Stimulated activated CD8-positive, alpha-beta memory T cell treated with anti-CD3 and anti-CD28 coated beads, Interleukin-12 subunit alpha, Interleukin-12 subunit beta, amount 100 ng/mL, for 4 hours (primary cell): ENCODE measurements at regions not wholly inside any gene's neighbourhood (a gene's known extent, or its start where the extent isn't known, plus 50 kb on each side); places are given as distances from the start of the nearest gene placed in this dataset.
"Not testable (repeated sequence)": the region's sequence is repeated elsewhere in the genome, so short reads cannot be mapped to it uniquely, and the experiment has no call there.

Source experiments
- DNase-seq: peaks from one replicate; pipeline ENCODE4 v3.0.0-alpha.2; 2020; ENCODE audit warnings: low read depth

DNA sequence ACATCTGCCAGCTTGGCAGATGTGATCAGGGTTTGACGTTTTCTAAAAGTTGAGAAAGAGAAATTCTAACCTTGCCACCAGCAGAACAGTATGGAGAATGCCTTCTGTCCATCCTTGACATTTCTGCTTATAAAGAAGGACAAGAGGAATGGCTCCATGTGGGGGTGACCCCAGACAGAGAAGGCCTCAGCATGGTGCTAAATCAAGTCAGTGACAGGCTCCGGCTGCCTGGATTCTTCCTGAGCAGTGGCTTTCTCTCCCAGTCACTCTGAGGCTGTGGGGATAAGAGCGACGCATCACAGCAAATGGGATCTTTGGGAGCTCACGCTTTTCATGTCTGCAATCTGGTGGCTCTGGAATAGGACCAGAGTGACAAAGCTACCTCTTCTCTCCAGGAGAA, 640.2 kb upstream of the CAMK1G start:
- DNase-seq: no peak

DNA sequence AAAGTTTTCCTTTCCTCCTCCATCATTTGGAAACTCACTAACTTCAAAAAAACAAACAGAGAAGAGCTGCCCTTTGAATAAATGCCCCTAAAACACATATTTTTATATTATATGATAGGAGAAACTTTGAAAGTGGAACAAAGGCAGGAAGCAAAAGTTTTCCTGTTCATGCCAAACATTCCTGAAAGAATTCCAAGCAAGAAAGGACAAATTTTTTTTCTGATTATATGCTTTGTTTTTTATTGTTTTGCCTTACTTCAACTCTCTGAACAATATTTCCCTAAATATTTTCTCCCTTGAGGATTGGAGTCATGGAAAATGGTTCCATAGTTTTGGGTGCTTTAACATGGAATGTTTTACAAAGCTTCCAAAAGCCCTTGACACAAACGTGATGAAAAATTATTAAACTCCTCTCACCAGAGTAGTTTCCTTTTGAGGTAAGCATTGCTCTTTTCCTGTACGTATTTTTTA, 638.5 kb upstream of the CAMK1G start:
- DNase-seq: no peak

DNA sequence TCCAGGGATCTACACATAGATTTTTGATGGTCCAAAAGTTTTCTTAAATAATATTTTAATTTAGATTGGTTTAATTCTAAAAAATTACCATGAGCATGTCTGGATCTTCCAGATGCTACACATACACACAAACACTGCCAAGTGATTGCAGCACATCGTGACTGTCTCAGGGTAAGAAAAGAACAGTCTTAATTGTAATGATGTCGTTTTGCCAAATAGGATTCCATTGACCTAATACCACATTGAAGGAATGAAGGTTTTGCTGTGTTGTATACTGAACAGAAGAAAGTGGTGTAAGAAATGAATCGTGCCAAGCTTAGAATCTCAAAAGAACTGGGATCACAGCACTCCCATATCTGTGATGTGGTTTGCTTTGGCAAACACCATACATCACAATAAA, 633.3 kb upstream of the CAMK1G start:
- no peak for DNase-seq

DNA sequence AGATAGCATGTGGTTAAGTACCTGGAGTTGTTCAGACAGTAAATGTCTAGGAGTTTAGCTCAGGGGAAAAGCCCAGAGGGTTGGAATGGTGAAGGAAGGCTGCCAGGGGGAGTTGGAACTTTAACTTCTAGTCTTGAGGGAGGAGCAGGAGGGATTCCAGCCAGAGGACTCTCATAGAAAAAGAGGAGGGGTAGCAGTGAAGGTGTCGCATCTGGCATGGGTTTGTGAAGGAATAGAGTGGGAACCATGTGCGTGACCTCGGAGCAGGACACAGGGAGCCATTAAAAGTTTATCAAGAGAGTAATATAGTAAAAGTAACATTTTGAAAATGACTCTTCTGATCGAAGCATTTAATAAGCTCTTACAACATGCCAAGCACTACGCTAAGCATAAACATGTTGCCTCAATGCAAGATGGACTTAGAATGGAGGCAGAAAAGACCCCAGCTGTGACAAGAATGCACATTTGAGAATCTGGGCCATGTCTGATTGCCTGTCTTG, 632.4 kb upstream of the CAMK1G start:
- no peak for DNase-seq

DNA sequence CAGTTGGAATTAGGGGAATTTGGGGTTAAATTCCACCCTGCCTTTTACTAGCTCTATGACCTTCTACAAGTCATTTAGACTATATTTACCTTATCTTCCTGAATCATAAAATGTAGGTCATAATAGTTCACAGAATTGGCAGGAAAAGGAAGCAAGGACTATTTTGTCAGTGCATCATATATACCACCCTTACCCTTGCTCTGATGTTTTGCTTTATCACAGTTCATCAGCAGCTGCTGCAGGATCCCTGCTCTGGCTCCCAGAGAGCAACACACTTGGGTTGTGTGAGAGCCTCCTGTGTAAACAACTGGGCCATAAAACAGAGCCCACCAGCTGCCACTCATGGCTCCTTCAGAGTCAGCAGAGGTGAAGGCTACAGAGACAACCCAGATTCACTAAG, 631.6 kb upstream of the CAMK1G start:
- DNase-seq: no peak

DNA sequence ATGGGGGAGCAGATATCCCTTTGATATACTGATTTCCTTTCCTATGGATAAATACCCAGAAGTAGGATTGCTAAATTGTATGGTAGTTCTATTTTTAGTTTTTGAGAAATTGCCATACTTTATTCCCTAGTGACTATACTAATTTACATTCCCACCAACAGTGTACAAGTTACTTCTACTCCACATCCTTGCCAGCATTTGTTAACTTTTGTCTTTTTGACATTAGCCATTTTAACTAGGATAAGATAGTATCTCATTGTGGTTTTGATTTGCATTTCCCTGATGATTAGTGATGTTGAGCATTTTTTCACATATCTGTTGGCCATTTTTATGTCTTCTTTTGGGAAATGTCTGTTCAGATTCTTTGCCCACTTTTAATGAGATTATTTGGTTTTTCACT, 620.6 kb upstream of the CAMK1G start:
- no peak for DNase-seq

DNA sequence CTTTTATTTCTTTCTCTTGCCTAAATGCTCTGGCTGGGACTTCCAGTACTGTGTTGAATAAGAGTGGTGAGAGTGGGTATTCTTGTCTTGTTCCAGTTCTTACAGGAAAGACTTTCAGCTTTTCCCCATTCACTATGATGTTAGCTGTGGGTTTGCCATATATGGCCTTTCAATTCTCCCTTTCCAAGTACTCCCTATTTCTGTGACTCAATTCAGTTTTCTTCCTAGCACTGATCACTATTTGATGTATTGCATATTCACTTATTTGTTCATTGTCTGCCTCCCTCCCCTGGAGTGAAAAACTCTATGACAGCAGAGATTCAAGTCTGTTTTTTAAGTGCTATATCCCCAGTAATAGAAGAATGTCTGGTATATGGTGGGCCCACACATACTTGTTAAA, 618.2 kb upstream of the CAMK1G start:
- DNase-seq: no peak

DNA sequence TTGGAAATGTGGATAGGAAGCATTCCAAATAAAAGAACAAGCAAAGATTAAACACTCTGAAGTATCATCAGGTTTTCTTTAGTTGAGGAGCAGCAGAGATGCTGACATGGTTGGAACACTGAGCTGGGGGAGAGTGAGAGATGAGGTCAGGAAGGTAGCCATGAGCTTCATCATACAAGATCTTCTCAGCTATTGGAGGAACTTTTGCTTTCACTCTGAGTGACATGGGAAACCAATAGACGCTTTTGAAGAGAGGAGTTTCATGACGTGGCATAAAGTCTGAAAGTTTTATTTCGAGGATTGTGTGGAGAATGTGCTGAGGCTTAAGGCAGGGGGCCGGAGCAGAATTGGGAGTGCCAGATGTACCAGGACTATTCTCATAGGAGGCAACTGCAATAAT, 616.2 kb upstream of the CAMK1G start:
- DNase-seq: no peak

DNA sequence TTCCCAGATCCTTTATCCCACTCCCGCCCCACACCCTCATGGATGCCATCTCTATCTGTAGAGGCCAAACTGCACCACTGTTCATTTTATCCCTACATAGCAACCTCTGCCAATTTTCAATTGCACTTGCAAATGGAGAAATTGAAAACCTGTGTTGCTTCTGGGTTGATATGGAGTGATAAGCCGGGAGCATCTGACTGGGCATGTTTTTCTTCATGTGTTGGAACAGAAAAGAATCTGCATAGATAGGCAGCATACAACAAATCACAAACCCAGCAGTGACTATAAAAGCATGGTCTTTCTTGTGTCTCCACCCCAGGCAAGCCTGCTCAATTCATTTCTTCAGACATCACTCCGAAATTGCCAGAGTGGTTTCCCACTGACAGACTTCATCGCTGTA, 608.8 kb upstream of the CAMK1G start:
- DNase-seq: no peak

DNA sequence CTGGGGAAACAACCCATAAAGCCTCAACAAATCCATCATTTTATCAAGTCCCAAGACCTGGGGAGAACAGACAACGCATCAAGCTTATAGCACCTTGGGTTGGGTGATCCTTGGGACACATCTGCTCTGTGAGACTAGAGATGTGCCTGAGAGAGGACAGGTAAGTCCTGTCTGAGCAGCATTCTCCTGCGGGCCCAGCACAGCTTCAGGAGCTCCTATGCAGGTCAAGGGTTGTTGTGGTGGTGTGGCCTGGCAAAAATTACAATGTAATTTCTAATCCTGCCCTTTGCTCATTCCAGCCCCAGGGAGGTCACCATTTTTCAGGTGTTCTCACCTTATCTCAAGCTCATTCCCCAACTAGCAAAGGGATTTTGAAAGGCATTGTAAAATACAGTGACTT, 608.1 kb upstream of the CAMK1G start:
- DNase-seq: no peak

DNA sequence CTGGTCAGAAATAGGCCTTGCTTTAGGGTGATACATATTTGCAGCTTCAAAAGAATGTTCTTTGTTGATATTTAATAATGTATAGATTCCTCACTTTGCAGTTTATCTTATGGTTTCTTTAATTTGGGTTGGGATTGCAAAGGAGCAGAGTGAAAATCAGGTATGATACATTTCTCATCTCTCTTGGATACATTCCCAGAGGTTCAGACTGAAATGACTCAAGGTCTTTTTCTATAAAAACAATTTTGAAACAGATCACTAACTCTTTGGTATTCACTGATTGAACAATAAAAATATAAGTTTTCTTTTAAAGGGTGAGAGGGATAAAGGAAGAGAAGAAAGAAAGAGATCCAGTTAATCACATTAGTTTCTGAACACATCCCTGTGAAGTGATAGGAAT, 606.5 kb upstream of the CAMK1G start:
- DNase-seq: no peak

DNA sequence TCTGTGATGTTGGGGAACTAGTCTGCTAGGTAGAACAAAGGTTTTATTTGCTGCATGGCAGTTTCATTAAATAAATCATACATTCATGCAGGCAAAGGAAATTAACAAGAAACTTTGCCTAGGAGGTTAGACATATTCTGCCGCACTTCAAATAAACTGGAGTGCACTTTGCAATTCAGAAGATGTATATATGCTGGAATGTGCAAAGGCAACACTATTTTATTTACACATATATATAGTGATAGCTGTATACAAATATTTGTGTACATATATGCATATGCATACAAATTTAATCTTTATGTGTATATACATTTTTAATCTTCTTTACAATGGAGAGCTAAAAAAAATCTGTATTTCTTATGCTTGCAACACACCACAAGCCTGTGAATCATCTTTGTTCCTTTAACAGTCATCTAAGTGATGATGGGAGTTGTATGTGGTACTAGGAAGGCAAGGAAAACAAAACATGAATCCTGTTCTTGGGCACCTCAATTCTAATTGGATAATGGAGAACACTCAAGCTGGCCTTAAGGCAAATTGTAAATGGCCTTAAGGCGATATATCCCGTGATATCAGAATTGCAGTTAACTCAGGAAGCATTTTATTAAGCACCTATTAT, 605.8 kb upstream of the CAMK1G start:
- DNase-seq: no peak

DNA sequence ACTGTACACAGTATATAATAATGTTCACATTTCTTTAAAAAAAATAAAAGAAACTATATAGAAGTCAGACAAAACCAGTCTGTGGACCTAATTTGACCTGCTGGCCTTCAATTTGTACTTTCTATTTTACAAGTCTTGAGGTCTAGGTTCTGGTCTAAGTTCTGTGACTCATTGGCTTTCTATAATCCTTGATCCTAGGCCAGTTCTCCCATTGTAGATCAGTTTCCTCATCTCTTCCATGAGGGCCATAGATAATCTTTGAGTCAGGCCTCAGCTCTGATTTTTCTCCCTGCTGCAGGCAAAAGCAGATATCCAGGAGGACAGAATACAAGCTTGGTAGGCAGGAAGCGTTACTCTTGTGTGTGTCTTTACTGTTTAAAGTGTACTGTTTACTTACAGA, 603.7 kb upstream of the CAMK1G start:
- DNase-seq: no peak

DNA sequence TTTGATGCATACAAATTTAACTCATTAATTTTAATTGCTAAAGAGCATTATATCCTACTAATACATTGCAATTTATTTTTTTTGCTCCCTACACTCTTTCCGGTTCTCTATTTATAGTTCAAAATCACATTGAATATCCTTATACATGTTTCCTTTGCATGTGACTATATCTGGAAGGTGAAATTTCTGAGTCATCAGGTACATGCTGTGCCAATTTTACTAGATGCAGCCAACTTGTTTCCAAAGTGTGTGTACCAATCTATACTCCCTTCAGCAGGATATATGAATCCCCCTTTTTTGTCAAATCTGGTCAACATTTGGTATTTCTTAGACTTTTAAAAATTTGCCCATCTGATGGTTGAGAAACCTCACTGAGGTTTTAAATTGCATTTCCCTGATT, 602.9 kb upstream of the CAMK1G start:
- DNase-seq: no peak

DNA sequence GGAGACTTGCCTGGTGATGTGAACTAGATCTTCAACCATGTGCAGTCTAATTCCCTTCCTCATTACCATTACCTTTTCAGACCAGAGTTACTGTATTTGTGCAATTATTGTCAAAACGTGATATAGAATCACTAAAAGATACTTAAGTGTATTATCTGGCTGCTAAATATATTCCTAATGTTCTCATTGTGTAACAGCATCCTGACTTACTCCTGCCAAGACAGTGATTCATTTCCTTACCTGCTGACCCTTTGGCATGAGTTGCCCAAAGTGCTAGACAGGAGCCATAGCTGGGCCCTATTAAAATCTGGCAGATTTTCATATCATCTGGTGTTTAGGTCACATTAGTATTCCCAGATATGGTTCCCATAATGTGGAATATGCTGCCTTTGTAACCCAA, 598.3 kb upstream of the CAMK1G start:
- no peak for DNase-seq

DNA sequence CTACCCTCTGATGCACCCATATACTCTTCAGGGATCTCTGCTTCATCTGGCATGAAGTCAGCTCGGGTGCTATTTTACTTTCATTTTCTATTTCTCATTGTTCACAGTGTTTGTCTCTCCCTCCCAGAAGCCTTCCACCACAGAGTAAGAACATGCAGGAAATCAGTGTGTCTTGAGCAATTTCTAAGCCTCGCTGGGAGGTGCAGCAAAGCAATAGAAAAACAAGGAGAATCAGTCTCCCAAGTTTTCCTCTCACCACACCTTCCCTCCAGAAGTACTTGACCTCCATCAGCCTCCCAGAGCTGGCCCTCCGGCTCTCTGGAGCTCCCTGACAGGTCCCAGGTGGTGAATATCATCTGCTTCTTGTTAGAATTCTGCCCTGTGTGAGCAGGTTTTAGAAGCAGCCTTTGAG, 594.7 kb upstream of the CAMK1G start:
- no peak for DNase-seq

DNA sequence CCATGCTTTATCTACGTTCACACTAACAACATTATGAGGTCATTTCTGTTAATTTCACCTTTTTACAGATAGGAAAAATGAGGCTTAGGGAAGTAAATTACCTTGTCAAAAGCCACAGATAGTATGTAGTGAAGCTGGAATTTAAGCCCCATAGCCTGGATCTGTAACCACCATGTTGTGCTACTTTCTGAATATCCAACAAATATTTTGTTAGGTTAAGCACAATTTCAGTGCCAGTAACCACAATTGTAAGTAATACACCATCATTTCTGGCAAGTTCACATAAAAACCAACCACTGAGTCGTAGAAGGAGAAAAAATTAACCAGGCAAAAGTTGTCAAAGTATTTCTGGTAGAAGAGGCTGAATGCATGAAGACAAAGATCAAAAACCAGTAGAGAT, 593.1 kb upstream of the CAMK1G start:
- DNase-seq: no peak

DNA sequence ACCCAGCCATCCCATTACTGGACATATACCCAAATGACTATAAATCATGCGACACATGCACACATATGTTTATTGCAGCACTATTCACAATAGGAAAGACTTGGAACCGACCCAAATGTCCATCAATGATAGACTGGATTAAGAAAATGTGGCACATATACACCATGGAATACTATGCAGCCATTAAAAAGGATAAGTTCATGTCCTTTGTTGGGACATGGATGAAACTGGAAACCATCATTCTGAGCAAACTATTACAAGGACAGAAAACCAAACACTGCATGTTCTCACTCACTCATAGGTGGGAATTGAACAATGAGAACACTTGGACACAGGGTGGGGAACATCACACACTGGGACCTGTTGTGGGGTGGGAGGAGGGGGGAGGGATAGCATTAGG, 586.5 kb upstream of the CAMK1G start:
- DNase-seq: not testable (repeated sequence)

DNA sequence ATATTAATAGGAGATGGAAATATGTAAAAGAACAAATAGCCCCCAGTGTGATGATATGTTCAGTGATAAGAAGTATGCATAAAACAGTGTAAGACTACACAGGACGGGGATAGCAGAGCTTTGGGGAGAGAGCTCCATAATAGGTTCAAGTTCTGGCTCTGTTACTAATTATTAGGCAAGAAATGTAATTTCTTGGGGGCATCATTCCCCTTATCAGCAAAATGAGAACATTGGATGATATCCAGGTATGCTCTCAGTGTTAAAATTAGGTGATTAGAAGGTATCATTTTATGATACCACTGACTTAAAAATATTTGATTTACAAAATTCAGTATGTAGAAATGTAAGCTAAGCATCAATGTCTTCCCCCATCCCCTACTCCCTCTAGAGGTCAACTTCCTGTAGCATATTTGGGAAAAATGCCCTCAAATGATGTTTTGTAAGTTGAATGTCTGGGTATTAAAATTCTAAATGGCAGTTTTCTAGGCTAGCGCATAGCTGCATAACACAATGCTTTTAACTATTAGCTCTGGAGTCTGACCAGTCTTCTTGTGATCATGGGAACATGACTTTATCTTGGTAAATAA, 585.7 kb upstream of the CAMK1G start:
- DNase-seq: no peak

DNA sequence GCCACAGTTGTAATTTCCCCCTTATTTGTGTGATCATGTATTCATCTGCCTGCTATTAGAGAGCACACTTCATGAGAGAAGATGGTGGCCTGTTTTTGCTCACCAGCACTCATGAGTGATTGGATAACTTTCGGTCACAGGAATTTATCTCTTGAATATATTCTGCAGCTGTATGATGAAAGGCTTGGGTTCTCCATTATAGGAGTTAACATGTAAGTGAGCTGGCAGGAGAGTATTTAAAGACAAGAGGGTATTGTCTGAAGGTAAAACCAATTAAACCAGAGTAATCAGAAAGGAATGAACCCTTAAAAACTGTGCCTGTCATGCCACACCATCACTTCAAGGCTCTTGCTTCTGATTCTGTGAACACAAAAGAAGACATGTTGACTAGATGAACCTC, 574.9 kb upstream of the CAMK1G start:
- DNase-seq: no peak

DNA sequence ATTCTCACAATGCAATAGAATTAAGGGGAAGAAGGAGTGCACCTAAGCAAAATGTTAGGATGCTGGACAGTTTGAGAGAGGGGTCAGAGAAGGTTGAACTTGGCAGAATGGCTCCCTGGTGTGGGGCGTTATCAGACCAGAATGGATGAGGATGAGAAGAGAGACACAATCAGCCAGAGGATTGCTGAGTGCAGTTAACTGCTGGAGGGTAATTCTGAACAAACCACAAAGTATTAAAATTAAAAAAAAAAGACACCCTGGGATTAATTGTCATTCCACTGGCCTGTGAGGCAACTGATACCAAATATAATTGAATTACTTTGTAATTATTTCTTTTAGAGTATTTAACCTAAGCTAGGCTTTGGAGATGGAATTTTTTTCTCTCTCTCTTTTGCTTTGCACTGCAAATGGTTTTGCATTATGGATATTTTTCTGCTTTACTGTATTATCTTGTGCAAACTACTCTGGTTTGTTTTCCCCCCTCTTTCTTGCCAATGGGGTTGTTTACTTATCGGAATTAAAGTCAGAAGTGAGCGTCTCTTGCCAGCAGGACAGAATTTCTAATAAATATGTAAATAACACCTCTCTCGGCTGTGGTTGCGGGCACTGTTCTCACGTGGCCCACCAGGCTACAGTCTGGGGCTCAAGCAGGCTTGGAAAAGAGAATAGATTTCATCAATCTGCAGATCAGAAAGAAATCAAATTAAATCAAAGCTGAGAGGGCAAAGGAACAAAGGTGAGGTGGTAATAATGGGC, 572.9 kb upstream of the CAMK1G start:
- no peak for DNase-seq

DNA sequence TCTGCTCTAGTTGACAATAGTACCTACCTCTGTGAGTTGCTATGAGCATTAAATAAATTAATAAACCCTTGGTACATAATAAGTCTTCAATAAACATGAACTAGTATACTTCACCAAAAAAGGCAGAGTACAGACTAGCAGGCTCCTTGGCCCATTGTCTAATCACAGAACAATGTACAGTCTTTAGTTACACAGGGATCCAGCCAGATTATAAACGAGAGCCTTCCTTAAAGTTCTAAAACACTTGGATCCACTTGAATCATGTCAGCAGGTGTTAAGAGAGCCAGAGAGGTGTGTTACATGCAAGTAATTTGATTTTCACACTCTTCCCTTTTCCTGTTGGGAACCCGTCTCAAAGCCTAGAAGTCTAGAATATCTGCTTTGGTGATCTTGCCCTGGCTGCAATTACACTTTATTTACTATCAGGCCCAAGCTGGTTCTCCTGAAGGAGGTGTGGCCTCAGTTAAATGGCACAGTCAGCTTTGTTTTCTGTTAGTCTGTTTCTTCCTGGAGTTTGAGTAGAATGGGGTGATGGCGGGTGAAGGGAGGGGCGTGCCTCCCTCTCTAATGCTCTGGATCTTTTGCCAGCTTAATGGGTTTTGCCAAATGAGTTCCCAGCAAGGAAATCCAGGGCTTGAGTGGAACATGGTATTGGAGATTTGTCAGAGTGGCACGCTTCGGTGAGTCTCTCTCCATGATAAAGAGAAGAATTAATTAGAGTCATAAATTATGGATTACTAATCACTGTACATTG, 570.9 kb upstream of the CAMK1G start:
- no peak for DNase-seq

DNA sequence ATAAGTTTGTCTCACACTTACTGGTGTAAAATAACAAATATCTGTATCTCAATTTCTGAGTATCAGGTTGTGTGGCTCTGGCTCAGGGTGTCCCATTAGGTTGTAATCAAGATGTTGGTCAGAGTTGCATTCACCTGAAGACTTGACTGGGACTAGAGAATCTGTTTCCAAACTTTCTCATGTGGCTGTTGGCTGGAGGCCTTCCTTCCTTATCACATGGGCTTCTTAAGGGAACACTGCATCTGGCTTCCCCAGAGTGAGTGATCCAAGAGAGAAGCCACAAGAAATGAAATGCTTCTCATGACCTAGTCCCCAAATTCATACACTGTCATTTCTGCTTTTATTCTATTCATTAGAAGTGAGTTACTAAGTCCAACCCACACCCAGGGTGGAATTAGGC, 568.4 kb upstream of the CAMK1G start:
- no peak for DNase-seq
